AG04450 (cell line): ENCODE measurements at regions not wholly inside any gene's neighbourhood (a gene's known extent, or its start where the extent isn't known, plus 50 kb on each side); places are given as distances from the start of the nearest gene placed in this dataset.

Experiments
- CTCF ChIA-PET: fragments of 300-600, 350-600 bp; formaldehyde crosslinking; extraction: SDS; loops from one replicate; lab custom pipeline; 2022; ENCODE audit warnings: antibody characterized with exemption, inconsistent platforms; lab: Charles Lee
- POLR2A ChIA-PET: fragments of 350-600 bp; formaldehyde crosslinking; extraction: SDS; loops from one replicate; lab custom pipeline; 2021; ENCODE audit warnings: antibody characterized with exemption, inconsistent platforms; lab: Yijun Ruan, JAX
- DNase-seq: peaks from one replicate; pipeline ENCODE4 v3.0.0-alpha.2; 2011; ENCODE audit warnings: low read depth, low spot score
- H3K27ac ChIP-seq: one replicate; pipeline ENCODE4 v1.5.1; 2012; ENCODE audit warnings: low read depth, low read length, control low read depth
- H3K27me3 ChIP-seq: one replicate; pipeline ENCODE4 v1.6.0; 2012; ENCODE audit warnings: low read length; ENCODE audit not compliant: control insufficient read depth, insufficient read depth
- H3K4me3 ChIP-seq: 2 replicates; pipeline ENCODE4 v1.5.1; 2011; ENCODE audit warnings: mild to moderate bottlenecking, low read depth, low read length, control low read depth
- H3K9me3 ChIP-seq: 2 replicates; pipeline ENCODE4 v1.5.1; 2012; ENCODE audit warnings: low read length; ENCODE audit not compliant: control insufficient read depth, insufficient read depth
- CTCF ChIP-seq: IDR thresholded peaks from 2 replicates; pipeline ENCODE4 v1.5.1; 2011; ENCODE audit warnings: low read depth, low read length, control low read depth, inconsistent platforms

DNA sequence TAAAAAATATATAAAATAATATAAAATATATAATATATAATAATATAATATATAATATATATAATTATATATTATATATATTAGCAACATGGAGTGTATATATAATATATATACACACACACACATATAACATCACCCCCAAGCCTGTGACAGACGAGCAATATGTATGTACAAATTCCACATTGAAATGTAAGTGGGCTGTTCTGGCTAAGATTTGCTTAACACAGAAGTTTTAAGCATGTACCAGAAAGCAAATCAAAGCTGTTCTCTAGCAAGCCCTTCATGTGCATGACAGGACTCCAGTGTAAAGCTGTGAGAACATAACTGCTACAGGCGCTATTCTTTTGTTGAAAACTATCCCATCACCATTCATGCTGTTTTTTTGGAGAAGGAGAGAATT is 261.7 kb upstream of the TNP1 start:
- CTCF ChIA-PET = no interaction called here

GRCh38 chr2:217120429-217120828 is 260.6 kb upstream of the TNP1 start:
- ChIA-PET POLR2A (interaction anchor here (1.2 kb wide), 1 partner anchor 442 kb away, joined by 3 read pairs; no protein-coding TSS in a partner anchor), CTCF (interaction anchor here (0.8 kb wide), 1 partner anchor 13 kb away, joined by 3 read pairs; no protein-coding TSS in a partner anchor)
- no peaks in the 10 kb centered on the region for H3K27me3 ChIP-seq
- no peak overlapping the region for H3K27ac ChIP-seq
- no peak for TF ChIP-seq CTCF
- H3K4me3 ChIP-seq = no peak overlapping the region
- no peaks in the 10 kb centered on the region for H3K9me3 ChIP-seq
- no peak for DNase-seq

More for the DNA sequence above, 261.7 kb upstream of the TNP1 start:
- POLR2A ChIA-PET = no interaction called here
- Histone ChIP-seq H3K27me3 (no peaks in the 10 kb centered on the region), H3K9me3 (no peaks in the 10 kb centered on the region), H3K27ac (no peak overlapping the region), H3K4me3 (no peak overlapping the region)
- TF ChIP-seq CTCF = no peak
- DNase-seq = no peak

DNA sequence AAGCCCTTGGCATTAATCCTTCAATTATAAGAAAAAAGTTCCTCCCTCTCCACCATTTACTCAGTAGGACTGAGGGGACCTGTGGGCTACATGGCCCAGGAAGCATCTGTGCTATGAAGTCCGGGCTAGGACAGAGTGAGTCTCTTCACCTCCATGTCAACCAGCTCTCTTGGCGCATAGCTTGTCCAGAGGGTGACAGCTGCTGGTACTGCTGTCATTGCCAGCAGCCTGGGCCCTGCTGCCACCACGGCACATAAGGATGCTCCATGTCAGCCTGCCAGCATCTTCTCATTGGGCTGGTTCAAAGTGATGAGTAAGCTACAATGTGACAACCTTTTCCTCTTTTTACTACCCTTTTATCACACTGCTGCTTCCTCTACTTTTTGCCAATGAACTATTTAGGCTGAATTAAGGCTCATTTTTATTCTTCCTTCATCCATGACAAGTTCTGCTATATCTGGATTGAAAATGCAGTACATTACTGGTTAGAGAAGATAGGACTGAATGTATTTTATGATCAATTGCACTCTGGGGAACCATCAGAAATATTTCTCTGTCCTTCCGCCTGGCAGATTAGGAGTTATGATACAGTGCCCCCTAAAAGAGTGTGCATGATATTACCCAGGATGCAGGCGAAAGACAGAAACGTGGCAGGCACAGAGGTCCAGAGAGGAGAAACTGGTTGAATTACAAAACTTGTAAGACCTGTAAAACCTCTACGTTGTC is 258.9 kb upstream of the TNP1 start:
- CTCF ChIA-PET = interaction anchor here (1.5 kb wide), 1 partner anchor 12 kb away, joined by 4 read pairs; no protein-coding TSS in a partner anchor
- POLR2A ChIA-PET = no interaction called here
- no peak for TF ChIP-seq CTCF
- no peak for DNase-seq
- Histone ChIP-seq H3K27me3 (no peaks in the 10 kb centered on the region), H3K27ac (no peak overlapping the region), H3K4me3 (no peak overlapping the region), H3K9me3 (no peaks in the 10 kb centered on the region)

GRCh38 chr2:217117523-217117922 is 257.7 kb upstream of the TNP1 start:
- ChIA-PET CTCF (no interaction called here), POLR2A (no interaction called here)
- Histone ChIP-seq H3K9me3 (no peaks in the 10 kb centered on the region), H3K27me3 (no peaks in the 10 kb centered on the region), H3K4me3 (no peak overlapping the region), H3K27ac (no peak overlapping the region)
- DNase-seq = no peak
- TF ChIP-seq CTCF = no peak

DNA sequence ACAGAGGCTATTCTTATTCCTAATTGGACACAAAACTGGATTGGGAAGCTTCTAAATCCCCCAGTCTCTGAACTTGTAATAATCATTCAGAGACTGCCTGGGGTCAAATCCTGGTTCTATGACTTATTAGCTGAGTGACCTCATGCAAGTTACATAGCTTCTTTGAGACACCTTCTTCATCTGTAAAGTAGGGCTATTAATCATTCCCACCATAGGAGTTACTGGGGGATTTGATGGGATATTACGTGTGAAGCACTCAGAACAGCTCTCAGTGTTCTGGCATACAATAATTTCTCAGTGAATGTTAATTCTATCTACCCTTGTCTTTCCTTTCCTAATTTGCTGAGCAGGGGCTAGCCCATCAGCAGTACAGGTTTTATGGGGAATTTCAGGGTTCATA is 256.7 kb upstream of the TNP1 start:
- no peak for TF ChIP-seq CTCF
- CTCF ChIA-PET = no interaction called here
- DNase-seq = no peak

More for the DNA sequence above, 256.7 kb upstream of the TNP1 start:
- POLR2A ChIA-PET = no interaction called here
- H3K27ac ChIP-seq = no peak overlapping the region
- no peak overlapping the region for H3K4me3 ChIP-seq
- H3K9me3 ChIP-seq = no peaks in the 10 kb centered on the region
- no peaks in the 10 kb centered on the region for H3K27me3 ChIP-seq
